Frontal cortex (tissue), 1 donor: ENCODE measurements at regions not wholly inside any gene's neighbourhood (a gene's known extent, or its start where the extent isn't known, plus 50 kb on each side); places are given as distances from the start of the nearest gene placed in this dataset. TPM values are rescaled to one million over a fixed set of nuclear protein-coding genes. Genes with fewer than 3 reads are reported as not detected.

Experiments
- small RNA-seq: library from RNA; depleted of rRNA; stranded (forward); fragments of <200 nt; gene quantifications from one replicate; pipeline ENCODE3, GENCODE V24; 2014

Small RNAs in the stretch of these regions (small RNA-seq; reads per million reads assigned to genes)
- not detected for gene RNA5SP117
